ENCODE measurements at regions not wholly inside any gene's neighbourhood (a gene's known extent, or its start where the extent isn't known, plus 50 kb on each side); places are given as distances from the start of the nearest gene placed in this dataset.
"Not testable (repeated sequence)": the region's sequence is repeated elsewhere in the genome, so short reads cannot be mapped to it uniquely, and the experiment has no call there.

DNA sequence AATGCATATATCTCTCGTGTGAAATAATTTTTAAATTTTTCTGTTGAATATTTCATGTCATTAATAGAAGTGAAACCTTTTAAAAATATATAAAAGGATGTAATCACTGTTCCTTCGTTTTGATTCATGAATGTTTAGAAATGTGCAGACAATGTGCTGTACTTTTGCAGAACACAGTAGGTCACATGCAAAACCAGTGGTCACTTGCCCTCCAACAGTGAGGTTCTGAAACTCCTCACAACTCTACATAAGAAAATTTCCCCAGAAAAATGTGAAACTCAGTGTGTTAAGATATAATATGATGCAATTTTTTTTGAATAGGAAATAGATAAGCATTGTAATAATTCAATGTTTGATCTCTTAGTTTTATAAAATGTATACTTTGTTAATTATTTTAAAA is 747.7 kb upstream of the CDH18 start:
- not testable (repeated sequence) for H4K91ac ChIP-seq (ENCODE audit: low read length)

DNA sequence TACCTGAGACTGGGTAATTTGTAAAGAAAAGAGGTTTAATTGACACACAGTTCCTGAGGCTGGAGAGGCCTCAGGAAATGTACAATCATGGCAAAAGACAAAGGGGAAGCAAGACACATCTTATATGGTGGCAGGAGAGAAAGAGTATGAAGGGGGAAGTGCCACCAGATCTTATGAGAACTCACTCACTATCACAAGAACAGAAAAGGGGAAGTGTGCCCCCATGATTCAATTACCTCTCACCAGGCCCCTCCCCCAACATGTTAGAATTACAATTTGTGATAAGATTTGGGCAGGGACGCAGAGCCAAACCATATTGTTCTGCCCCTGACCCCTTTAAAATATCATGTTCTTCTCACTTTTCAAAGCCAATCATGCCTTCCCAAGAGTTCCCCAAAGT is 744.2 kb upstream of the CDH18 start:
- not testable (repeated sequence) for H2AK5ac ChIP-seq (ENCODE audit: low read length, severe bottlenecking); H2BK15ac ChIP-seq (ENCODE audit: low read depth, poor library complexity, severe bottlenecking); H3K27me3 ChIP-seq (ENCODE audit: control insufficient read depth in 1 of 2, insufficient read depth in 1 of 2, low read length in 2 of 2); H3K36me3 ChIP-seq (ENCODE audit: control insufficient read depth in 1 of 2, insufficient read depth in 2 of 2, low read depth in 1 of 2, low read length in 2 of 2); H2BK5ac ChIP-seq (ENCODE audit: low read depth, low read length, poor library complexity, severe bottlenecking); H4K8ac ChIP-seq (ENCODE audit: low read length); H3K4me3 ChIP-seq (ENCODE audit: insufficient read depth in 1 of 2, low read depth in 1 of 2, low read length in 2 of 2); H3K27ac ChIP-seq (ENCODE audit: low read length, poor library complexity, severe bottlenecking); H4K91ac ChIP-seq (ENCODE audit: low read length); H3K14ac ChIP-seq (ENCODE audit: low read length in 2 of 2); H3K18ac ChIP-seq (ENCODE audit: low read depth in 1 of 2, low read length in 2 of 2); H3K4me1 ChIP-seq (ENCODE audit: control insufficient read depth, insufficient read depth, low read depth, low read length); H2BK120ac ChIP-seq (ENCODE audit: low read depth, low read length); H3K9ac ChIP-seq (ENCODE audit: low read length); H3K79me1 ChIP-seq (replicated peaks; ENCODE audit: low read length, poor library complexity, severe bottlenecking); H3K23ac ChIP-seq (ENCODE audit: low read length in 2 of 2); H3K9me3 ChIP-seq (ENCODE audit: control insufficient read depth, low read length); H3K4ac ChIP-seq (ENCODE audit: low read depth in 1 of 2, low read length in 2 of 2); H2BK12ac ChIP-seq (ENCODE audit: low read length in 2 of 2); H2AFZ ChIP-seq (ENCODE audit: low read depth, low read length); H3K4me2 ChIP-seq (ENCODE audit: low read length, poor library complexity, severe bottlenecking); DNase-seq
- 88% methylated on average over 1 of the region's 1 CpG for WGBS

More for the DNA sequence above, 747.7 kb upstream of the CDH18 start:
- H2BK5ac ChIP-seq (ENCODE audit: low read depth, low read length, poor library complexity, severe bottlenecking); H2BK120ac ChIP-seq (ENCODE audit: low read depth, low read length); H3K9ac ChIP-seq (ENCODE audit: low read length); H4K8ac ChIP-seq (ENCODE audit: low read length); H2AFZ ChIP-seq (ENCODE audit: low read depth, low read length); H3K27me3 ChIP-seq (ENCODE audit: control insufficient read depth in 1 of 2, insufficient read depth in 1 of 2, low read length in 2 of 2); H3K27ac ChIP-seq (ENCODE audit: low read length, poor library complexity, severe bottlenecking); H3K4me1 ChIP-seq (ENCODE audit: control insufficient read depth, insufficient read depth, low read depth, low read length); H3K14ac ChIP-seq (ENCODE audit: low read length in 2 of 2); H3K4ac ChIP-seq (ENCODE audit: low read depth in 1 of 2, low read length in 2 of 2); H3K23ac ChIP-seq (ENCODE audit: low read length in 2 of 2); H2BK15ac ChIP-seq (ENCODE audit: low read depth, poor library complexity, severe bottlenecking); H3K18ac ChIP-seq (ENCODE audit: low read depth in 1 of 2, low read length in 2 of 2); H2AK5ac ChIP-seq (ENCODE audit: low read length, severe bottlenecking); H3K9me3 ChIP-seq (ENCODE audit: control insufficient read depth, low read length); H3K4me2 ChIP-seq (ENCODE audit: low read length, poor library complexity, severe bottlenecking); H3K36me3 ChIP-seq (ENCODE audit: control insufficient read depth in 1 of 2, insufficient read depth in 2 of 2, low read depth in 1 of 2, low read length in 2 of 2); H3K4me3 ChIP-seq (ENCODE audit: insufficient read depth in 1 of 2, low read depth in 1 of 2, low read length in 2 of 2); DNase-seq; H2BK12ac ChIP-seq (ENCODE audit: low read length in 2 of 2); H3K79me1 ChIP-seq (replicated peaks; ENCODE audit: low read length, poor library complexity, severe bottlenecking): not testable (repeated sequence)
- no CpG with 5 or more reads among the region's 2 CpGs for WGBS

DNA sequence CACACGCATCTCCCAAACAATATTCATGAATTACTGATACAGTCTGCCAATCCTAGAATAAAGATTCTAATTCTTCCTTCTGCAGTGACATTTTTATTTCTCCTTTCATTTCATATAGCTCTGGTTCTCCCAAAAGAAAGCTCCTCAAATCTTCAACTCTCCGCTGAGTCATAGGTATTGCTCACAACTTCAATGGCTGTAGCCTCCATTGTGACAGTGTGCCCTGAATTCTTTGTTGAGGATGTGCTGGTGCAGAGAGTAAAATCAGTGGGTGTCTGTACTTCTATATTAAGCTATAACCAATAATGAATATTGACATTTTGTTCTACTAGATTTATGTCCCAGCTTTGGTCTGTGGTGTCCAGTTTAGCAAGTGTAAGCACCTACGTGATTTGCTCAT is 733.3 kb upstream of the CDH18 start:
- not testable (repeated sequence) for H3K9me3 ChIP-seq (ENCODE audit: control insufficient read depth, low read length); DNase-seq; H3K9ac ChIP-seq (ENCODE audit: low read length); H4K91ac ChIP-seq (ENCODE audit: low read length); H3K36me3 ChIP-seq (ENCODE audit: control insufficient read depth in 1 of 2, insufficient read depth in 2 of 2, low read depth in 1 of 2, low read length in 2 of 2); H2BK12ac ChIP-seq (ENCODE audit: low read length in 2 of 2); H3K18ac ChIP-seq (ENCODE audit: low read depth in 1 of 2, low read length in 2 of 2); H3K4ac ChIP-seq (ENCODE audit: low read depth in 1 of 2, low read length in 2 of 2); H2AFZ ChIP-seq (ENCODE audit: low read depth, low read length); H2AK5ac ChIP-seq (ENCODE audit: low read length, severe bottlenecking); H2BK15ac ChIP-seq (ENCODE audit: low read depth, poor library complexity, severe bottlenecking); H3K14ac ChIP-seq (ENCODE audit: low read length in 2 of 2); H3K4me2 ChIP-seq (ENCODE audit: low read length, poor library complexity, severe bottlenecking); H3K27me3 ChIP-seq (ENCODE audit: control insufficient read depth in 1 of 2, insufficient read depth in 1 of 2, low read length in 2 of 2); H3K4me1 ChIP-seq (ENCODE audit: control insufficient read depth, insufficient read depth, low read depth, low read length); H3K27ac ChIP-seq (ENCODE audit: low read length, poor library complexity, severe bottlenecking); H4K8ac ChIP-seq (ENCODE audit: low read length); H2BK120ac ChIP-seq (ENCODE audit: low read depth, low read length); H3K4me3 ChIP-seq (ENCODE audit: insufficient read depth in 1 of 2, low read depth in 1 of 2, low read length in 2 of 2); H3K79me1 ChIP-seq (replicated peaks; ENCODE audit: low read length, poor library complexity, severe bottlenecking); H3K23ac ChIP-seq (ENCODE audit: low read length in 2 of 2); H2BK5ac ChIP-seq (ENCODE audit: low read depth, low read length, poor library complexity, severe bottlenecking)
- no CpG with 5 or more reads among the region's 3 CpGs for WGBS

GRCh38 chr5:20711520-20712155 is 723.6 kb upstream of the CDH18 start:
- not testable (repeated sequence) for H2BK120ac ChIP-seq (ENCODE audit: low read depth, low read length); H3K36me3 ChIP-seq (ENCODE audit: control insufficient read depth in 1 of 2, insufficient read depth in 2 of 2, low read depth in 1 of 2, low read length in 2 of 2); H3K27ac ChIP-seq (ENCODE audit: low read length, poor library complexity, severe bottlenecking); H4K91ac ChIP-seq (ENCODE audit: low read length); H3K4ac ChIP-seq (ENCODE audit: low read depth in 1 of 2, low read length in 2 of 2); H3K9me3 ChIP-seq (ENCODE audit: control insufficient read depth, low read length); H3K9ac ChIP-seq (ENCODE audit: low read length); H3K27me3 ChIP-seq (ENCODE audit: control insufficient read depth in 1 of 2, insufficient read depth in 1 of 2, low read length in 2 of 2); H2AK5ac ChIP-seq (ENCODE audit: low read length, severe bottlenecking); H3K4me1 ChIP-seq (ENCODE audit: control insufficient read depth, insufficient read depth, low read depth, low read length); H3K4me2 ChIP-seq (ENCODE audit: low read length, poor library complexity, severe bottlenecking); DNase-seq; H2BK12ac ChIP-seq (ENCODE audit: low read length in 2 of 2); H2AFZ ChIP-seq (ENCODE audit: low read depth, low read length); H2BK5ac ChIP-seq (ENCODE audit: low read depth, low read length, poor library complexity, severe bottlenecking); H3K14ac ChIP-seq (ENCODE audit: low read length in 2 of 2); H3K79me1 ChIP-seq (replicated peaks; ENCODE audit: low read length, poor library complexity, severe bottlenecking); H3K23ac ChIP-seq (ENCODE audit: low read length in 2 of 2); H4K8ac ChIP-seq (ENCODE audit: low read length); H3K4me3 ChIP-seq (ENCODE audit: insufficient read depth in 1 of 2, low read depth in 1 of 2, low read length in 2 of 2); H2BK15ac ChIP-seq (ENCODE audit: low read depth, poor library complexity, severe bottlenecking); H3K18ac ChIP-seq (ENCODE audit: low read depth in 1 of 2, low read length in 2 of 2)
- WGBS = 100% methylated on average over 1 of the region's 4 CpGs
